HG03108 (cell line): ENCODE measurements at regions not wholly inside any gene's neighbourhood (a gene's known extent, or its start where the extent isn't known, plus 50 kb on each side); places are given as distances from the start of the nearest gene placed in this dataset.
"Not testable (repeated sequence)": the region's sequence is repeated elsewhere in the genome, so short reads cannot be mapped to it uniquely, and the experiment has no call there.

Experiments
- ATAC-seq: cut with Tn5 transposase; IDR thresholded peaks from one replicate; pipeline ENCODE4 v1.9.1; 2021; ENCODE audit warnings: moderate library complexity; ENCODE audit not compliant: unreplicated experiment

DNA sequence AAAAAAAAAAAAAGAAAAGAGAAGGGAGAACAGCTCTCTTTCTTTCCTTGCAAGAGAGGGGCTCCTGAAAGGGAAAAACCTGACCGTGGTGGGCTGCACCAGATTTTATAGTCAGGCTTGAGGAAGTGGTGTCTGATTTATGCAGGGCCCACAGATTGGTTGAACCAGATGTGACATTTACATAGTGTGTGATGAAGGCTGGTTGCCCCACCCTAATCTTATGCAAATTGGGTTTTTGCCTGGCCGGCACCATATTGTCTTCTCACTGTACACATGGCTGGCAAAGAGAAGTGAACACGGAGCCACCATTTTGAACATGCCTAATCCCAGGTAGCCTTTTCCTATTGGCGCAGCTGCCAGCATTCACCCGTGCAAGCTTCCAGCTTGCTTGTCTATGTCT lies 154.4 kb downstream of the OXSM start:
- ATAC-seq: no peak

DNA sequence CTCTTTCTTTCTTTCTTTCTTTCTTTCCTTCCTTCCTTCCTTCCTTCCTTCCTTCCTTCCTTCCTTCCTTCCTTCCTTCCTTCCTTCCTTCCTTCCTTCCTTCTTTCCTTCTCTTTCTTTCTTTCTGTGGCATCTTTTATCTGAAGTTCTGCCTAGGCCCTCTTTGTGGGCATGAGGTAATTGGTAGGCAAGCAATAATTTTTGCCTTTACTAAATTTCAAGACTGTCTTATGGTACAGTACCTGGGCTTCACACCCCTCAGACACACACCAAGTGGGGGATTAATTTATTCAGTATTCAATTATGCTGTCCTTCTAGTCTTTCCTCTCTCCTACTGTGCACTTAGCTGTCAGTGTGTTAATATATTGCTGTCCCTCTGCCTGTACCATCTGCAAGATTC lies 155.5 kb downstream of the OXSM start:
- no peak for ATAC-seq

DNA sequence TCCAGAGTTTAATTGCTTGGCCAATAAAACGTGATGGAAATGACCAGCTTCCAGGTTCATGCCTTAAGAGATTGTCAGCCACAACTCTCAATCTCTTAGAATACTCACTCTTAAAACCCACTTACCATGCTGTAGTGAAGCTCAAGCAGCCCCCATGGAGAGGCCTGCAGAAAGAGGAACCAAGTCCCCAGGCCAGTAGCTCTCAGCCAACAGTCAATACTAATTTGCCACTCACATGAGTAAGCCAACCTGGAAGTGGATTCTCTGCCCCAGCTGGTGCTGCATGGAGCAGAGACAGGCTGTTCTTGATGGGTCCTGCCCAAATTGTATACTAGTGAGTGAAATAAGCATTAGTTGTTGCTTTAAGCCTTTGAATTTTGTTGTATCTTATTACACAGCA lies 155.9 kb downstream of the OXSM start:
- no peak for ATAC-seq

DNA sequence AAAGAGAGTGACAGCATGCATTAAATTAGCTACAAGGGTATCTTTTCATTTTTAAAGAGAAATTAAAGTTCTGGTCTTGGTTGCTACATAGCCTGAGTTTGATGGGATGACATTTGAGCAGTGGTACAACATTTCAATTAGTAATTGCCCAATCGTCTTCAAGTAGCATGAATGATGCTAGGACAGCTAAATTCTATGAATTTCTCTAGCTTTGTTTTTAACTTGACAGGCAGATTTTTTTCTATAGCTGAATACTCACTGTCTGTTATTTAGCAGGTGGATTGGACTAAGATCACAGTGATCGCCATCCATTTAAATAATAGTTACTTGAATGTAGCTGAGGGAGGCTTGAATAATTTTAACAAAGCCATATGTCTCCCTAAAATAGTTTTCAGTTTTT lies 162.2 kb downstream of the OXSM start:
- ATAC-seq: no peak

DNA sequence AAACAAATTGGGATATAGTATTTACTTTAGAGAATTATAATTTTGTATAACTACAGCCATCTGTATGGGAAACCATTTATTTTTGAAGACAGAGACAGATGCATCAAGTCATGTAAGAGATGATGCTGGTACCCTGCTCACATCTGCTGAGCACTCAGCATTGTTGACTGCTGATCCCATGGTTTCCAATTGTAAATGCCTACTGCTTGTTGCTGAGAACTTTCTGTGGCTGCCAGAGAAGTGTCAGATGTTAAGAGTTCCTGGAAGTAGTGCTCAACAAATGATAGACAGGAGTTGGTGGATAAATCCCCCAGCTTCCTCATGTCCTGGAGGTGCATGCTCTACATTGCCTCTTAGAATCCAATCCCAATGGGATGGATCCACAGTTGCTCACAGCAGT lies 167.1 kb downstream of the OXSM start:
- no peak for ATAC-seq

DNA sequence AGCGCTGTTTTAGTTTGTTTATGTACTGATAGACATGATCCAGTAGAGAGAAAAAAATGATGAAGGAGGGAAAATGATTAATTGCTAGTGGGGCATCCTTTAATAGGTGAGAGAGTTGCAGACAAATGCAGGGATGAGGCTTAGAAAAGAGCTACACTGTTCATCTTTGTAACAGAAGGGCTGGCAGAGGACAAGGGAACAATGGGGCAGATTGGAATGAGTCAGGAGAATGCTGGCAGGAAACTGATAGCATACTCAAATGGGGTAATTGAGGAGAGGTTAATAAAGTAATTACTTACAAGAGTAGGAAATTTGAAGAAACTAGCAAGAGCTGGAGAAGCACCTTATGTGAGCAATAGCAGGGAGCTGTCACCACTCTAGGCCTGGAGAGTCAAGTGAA lies 170.9 kb downstream of the OXSM start:
- ATAC-seq: no peak

DNA sequence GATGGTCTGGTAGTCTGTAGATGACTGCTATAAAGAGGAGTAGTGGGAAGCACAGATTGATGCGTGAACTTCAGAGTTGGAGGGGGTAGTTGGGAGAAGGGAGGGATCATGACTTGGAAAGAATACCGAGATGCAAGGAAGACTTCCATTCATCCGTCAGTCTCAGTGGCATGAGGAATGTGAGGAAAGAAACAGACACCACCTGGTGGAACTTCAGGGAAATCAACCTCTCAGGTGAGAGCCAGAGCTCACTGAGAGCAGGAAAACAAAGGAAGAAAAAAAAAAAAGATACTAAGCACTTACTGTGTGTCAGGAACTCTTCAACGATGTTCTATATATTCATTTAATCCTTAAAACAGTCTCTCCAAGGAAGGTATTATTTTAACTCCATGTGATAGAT lies 172.4 kb downstream of the OXSM start:
- no peak for ATAC-seq

DNA sequence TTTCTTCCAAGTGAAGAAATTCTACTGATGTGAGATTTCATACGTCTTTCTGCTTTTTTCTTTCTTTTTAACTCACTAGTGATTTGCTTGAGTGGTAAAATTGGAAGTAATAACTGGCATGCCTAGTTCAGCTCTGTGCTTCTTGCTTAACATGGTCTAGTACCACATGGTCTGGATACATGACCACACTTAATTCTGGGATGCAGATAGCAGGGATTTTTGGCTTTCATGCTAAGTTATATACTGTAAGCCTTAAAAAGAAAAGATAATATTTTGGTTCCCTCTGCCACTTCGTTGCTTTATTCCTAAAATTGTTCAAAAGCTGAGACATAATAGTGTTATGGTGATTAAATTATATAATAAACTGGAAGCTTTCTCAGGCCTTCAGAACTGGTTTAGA lies 174.3 kb downstream of the OXSM start:
- ATAC-seq: no peak

DNA sequence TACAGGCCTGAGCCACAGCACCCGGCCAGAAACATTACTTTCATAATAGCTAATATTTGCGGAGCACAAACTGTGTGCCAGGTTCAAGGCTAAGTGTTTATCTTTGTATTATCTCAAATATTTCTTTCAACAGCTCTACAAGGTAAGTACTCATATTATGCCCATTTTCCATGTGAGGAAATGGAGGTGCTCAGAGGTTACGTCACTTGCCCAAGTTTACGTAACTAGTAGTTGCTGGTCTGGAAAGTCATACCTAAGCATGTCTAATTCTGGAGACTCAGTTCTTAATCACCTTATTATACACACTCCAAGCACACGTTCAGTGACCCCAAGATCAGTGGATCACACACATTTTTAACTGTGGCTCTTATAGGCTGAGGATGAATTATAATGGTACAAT lies 177.5 kb downstream of the OXSM start:
- no peak for ATAC-seq

DNA sequence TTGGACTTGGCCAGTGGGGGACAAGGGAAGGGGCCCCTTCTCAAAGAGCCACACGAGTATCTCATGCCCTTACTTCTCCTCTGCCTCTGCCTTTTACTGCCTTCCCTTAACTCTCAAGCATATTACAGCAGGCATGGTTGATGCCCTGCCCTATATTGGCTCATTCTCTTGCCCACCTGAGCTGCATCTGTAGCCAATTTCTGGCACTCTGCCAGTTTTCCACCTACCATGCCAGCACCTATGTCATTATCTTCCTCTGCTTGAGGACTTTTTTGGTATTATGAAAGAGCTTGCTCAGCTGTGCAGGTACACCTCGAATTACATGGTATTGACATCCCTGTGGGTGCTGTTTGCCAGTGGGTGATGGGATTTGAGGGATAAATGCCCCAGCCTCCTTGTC lies 181.8 kb downstream of the OXSM start:
- no peak for ATAC-seq

DNA sequence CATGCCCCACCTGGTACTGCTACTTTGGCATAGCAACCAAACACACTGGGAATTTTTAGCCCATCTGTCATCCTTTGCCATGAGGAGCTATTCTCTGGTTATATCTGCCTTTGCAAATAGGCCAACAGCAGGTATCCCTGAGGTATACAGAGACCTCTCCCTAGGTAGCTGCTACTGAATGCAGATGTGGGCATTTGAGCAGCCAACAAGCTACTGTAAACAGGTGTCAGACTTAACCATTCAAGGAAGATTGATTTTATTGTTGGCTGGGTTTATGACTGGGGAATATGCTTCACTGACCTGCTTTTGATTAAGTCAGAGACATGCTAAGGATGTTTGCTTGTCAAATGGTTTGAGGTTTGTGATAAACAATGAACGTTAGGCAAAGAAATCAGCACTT lies 183.2 kb downstream of the OXSM start:
- ATAC-seq: no peak

DNA sequence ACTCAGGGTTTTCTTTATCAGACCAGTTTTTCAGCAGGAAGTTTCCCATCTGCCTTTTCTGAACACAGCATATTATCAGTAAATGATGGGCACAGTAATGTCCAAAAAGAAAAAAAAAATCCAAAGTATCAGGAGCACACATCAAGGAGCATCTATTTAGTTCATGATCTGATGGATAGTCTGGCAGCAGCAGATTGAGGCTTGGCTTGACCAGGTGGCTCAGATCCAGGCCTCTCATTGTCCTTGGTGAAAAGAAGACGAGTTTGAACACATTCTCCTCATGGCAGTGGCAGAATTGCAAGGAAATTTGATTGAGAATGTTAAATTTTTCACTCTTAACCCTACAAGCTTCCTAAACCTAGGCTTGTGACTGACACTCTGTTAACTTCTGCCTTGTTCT lies 192.9 kb downstream of the OXSM start:
- ATAC-seq: no peak

DNA sequence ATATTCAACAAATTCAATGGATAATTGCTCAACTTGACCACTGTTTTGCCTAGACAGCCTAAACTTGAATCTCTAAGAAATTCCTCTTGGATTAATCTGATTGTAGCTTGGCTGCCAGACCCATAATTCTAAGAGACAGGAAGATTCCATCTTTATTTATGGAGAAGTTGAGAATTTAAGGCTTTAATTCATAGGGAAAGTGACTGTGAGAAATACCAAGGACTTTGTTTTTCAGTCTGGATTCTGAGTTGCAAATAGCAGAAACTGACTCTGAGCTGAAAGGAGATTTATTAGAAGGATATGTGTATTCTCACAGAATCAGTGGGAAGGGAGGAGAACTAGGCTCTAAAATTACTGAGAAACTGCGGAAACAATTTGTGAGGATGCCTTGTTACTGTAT lies 195.7 kb downstream of the OXSM start:
- ATAC-seq: no peak

DNA sequence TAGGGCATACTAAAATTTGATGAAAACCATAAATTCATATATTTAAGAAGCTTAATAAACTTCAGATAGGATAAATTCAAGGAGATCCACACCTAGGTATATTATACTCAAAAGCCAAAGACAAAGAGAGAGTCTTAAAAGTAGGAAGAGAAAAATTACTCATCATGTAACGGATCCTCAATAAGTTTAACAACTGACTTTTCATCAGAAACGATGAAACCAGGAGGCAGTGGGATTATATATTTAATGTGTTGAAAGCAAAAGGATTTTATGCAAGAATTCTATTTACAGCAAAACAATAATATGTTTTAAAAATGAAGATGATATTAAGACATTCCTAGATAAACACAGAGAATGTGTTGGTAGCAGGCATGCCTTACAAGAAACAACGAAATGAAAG lies 202.7 kb downstream of the OXSM start:
- ATAC-seq: no peak

DNA sequence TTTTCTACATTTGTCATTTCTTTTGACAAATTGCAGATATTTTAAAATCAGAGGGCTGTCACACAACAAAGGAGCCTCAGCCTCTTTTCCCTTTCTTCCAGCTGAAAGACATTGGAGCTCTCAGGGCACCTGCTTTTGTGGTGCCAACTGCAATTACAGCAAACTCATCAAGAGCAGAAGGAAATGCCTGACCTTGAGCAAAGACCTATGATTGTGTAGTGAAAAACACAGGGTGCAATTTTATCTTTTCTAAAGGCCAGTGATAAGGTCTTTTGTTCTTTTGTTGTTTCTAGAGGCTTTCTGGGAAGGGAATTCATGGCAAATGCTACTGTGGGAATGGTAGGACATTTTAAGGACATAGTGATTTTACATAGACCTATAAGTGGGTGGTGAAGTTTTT lies 214.3 kb downstream of the OXSM start:
- ATAC-seq: no peak

DNA sequence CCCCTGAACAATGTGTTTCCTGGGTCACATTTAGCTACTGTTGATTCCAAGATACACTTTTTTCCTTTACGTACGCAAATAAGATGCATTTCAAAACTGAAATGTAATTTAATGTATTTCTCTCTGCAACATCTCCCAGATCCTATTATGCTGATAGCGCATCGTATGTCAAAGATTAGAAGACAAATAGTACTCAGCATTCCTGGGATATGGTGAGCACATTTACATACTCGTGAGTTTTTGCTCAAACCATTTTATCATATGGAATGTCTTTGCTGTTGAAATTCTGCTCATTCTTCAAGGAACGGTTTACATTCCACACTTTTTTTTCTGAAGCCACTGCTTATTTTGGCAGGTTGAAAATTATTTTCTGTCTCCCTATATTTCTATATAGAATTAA lies 221.4 kb downstream of the OXSM start:
- ATAC-seq: no peak

DNA sequence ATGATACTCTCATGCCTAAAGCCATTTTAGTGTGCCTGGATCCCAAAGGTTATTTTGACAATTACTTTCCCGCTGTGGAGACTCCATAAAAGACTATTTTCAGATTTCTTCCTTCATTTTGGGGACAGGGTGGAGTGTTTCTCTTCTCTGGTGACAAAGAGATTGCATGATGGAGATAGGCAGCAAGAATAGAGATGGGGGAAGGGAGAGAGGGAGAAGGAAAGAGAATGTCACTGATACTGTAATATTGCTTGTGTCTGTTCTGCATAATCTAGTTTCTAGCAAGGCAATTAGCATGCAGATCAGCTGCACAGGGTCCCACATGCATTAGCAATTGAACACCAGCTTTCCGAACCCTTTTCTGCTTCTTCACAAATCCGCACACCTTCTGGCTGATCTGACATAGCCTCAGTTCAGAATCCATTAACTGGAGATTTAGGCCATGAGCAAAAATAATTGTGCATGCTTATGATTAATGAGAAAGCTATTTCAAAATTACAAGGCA lies 222.4 kb downstream of the OXSM start:
- no peak for ATAC-seq

DNA sequence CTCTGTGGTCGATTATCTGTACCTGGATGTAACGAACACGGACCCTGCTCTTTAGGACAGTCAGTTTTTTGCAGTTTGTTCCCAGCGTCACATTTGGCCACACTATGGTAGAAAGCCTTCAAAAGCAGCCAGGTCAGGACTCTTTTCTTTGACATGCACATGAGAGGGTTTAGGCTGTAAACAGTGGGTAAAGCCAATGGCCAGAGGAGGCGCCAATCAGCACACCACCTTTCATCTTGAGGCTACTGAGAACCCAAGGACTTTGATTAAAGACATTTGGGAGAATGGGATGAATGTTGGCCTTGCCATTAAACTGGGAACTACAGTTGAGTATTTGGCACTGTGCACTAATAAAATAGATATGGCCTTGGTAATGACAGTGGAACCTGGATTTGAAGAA lies 225.9 kb downstream of the OXSM start:
- ATAC-seq: no peak

DNA sequence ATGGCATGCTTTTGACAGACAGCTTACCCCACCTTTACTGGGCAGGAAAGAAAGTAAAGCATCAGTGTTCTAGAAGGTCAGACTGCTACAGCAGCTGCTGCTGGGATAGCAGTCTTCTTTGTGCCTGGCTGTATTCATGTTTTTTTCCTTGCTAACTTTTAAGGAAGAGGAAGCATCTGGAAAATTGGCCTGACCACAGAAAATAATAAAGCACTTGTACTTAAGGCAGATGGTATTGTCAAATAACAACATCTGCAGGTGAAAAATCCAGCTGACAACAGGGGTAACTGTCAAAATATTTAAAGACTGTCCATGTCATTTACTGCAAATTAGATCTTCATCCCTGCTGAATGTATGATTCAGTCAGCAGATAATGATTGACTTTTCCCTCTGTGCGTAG lies 229.0 kb downstream of the OXSM start:
- ATAC-seq: no peak

DNA sequence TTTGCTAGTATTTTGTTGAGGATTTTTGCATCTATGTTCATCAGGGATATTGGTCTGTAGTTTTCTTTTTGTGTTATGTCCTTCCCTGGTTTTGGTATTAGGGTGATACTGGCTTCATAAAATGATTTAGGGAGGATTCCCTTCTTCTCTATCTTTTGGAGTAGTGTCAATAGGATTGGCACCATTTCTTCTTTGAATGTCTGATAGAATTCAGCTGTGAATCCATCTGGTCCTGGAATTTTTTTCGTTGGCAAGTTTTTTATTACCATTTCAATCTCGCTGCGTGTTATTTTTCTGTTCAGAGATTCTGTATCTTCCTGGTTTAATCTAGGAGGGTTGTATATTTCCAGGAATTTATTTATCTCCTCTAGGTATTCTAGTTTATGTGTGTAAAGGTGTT lies 234.3 kb downstream of the OXSM start:
- not testable (repeated sequence) for ATAC-seq

DNA sequence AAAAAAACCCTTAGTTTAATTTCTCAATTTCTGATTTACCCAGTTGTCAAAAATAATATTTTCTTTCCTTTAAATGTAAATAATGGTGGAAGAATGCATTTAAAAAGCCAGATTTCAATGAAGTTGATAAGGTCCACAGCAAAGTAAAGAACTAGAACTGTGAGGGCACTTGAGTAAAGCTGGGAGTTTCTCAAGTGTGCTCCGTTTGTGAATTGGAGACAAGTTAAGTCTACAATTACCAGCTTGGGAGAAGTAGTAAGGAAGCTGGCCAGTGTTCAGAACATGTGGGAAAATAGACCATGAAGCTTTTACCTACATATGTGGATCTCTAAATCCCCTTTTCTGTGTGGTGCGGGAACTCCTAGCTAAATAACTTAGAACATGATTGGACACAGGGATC lies 239.4 kb downstream of the OXSM start:
- ATAC-seq: no peak

DNA sequence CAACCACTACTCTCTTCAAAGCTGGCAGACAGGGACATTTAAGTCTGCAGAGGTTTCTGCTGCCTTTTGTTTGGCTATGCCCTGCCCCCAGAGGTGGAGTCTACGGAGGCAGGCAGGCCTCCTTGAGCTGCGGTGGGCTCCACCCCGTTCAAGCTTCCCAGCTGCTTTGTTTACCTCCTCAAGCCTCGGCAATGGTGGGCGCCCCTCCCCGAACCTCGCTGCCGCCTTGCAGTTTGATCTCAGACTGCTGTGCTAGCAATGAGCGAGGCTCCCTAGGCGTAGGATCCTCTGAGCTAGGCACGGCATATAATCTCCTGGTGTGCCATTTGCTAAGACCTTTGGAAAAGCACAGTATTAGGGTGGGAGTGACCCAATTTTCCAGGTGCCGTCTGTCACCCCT lies 252.2 kb downstream of the OXSM start:
- not testable (repeated sequence) for ATAC-seq

DNA sequence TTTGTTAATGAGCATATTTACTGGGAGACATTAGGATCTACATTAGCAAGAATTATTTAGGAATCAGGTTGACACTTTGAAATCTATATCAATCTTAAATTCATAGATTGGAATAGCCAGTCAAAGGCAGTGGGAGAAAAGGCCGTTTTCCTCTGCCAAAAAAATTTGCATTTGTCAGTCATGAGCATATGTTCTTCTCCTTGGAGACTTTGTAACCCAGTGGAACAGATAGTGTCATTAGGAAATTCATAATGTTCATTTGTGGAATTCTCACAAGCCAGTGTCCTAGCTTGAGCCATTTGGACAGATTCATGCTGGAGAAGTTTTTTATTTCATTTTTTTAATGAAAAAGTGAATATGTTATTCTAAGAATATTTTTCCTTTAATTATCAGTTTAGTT lies 260.1 kb downstream of the OXSM start:
- ATAC-seq: no peak

DNA sequence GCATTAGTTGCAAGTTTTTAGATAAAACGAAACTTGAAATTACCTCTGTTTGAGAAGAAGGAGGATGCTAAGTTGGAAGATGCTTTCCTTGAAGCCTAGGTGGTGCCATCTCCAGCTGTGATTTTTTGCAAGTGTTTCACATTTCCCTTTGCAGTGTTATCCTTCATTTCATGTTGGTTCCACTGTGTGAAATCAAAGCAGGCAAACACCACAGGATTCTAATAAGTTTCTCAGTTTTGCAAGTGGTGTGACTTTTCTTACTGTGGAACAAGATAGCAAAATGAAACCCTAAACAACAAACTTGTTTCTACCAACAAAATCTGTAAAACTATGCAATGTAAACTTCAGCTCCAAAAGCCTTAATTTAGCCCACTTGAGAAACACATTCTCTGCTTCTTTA lies 260.9 kb downstream of the OXSM start:
- ATAC-seq: no peak
